HG03354 (cell line): ENCODE measurements at regions not wholly inside any gene's neighbourhood (a gene's known extent, or its start where the extent isn't known, plus 50 kb on each side); places are given as distances from the start of the nearest gene placed in this dataset.

Experiments
- ATAC-seq: cut with Tn5 transposase; IDR thresholded peaks from one replicate; pipeline ENCODE4 v1.9.1; 2021; ENCODE audit warnings: mild to moderate bottlenecking; ENCODE audit not compliant: unreplicated experiment, poor library complexity, severe bottlenecking

GRCh38 chr9:106704056-106704615 is 158.8 kb upstream of the ZNF462 start:
- no peak for ATAC-seq

- no peak for ATAC-seq
These were observed 155.7 kb upstream of the ZNF462 start for GRCh38 chr9:106707291-106707690.

GRCh38 chr9:106707738-106708474 is 155.1 kb upstream of the ZNF462 start:
- no peak for ATAC-seq

- no peak for ATAC-seq
These were observed 154.4 kb upstream of the ZNF462 start for GRCh38 chr9:106708475-106709146.

- no peak for ATAC-seq
These were observed 150.7 kb upstream of the ZNF462 start for GRCh38 chr9:106712279-106712678.

GRCh38 chr9:106713206-106713605 is 149.8 kb upstream of the ZNF462 start:
- no peak for ATAC-seq

- no peak for ATAC-seq
These were observed 146.1 kb upstream of the ZNF462 start for GRCh38 chr9:106716820-106717219.

- no peak for ATAC-seq
These were observed 145.3 kb upstream of the ZNF462 start for GRCh38 chr9:106717686-106718085.

- ATAC-seq = no peak
These were observed 144.0 kb upstream of the ZNF462 start for GRCh38 chr9:106718936-106719335.

- ATAC-seq = no peak
These were observed 140.8 kb upstream of the ZNF462 start for GRCh38 chr9:106722051-106722753.

GRCh38 chr9:106723926-106724325 is 139.0 kb upstream of the ZNF462 start:
- ATAC-seq = no peak

GRCh38 chr9:106724566-106724965 is 138.4 kb upstream of the ZNF462 start:
- no peak for ATAC-seq

GRCh38 chr9:106726070-106726815 is 136.7 kb upstream of the ZNF462 start:
- ATAC-seq = no peak

- ATAC-seq = no peak
These were observed 135.0 kb upstream of the ZNF462 start for GRCh38 chr9:106727969-106728368.

- no peak for ATAC-seq
These were observed 134.1 kb upstream of the ZNF462 start for GRCh38 chr9:106728860-106729259.

- ATAC-seq = no peak
These were observed 131.1 kb upstream of the ZNF462 start for GRCh38 chr9:106731910-106732309.

- ATAC-seq = no peak
These were observed 129.1 kb upstream of the ZNF462 start for GRCh38 chr9:106733828-106734380.

GRCh38 chr9:106737516-106737915 is 125.5 kb upstream of the ZNF462 start:
- no peak for ATAC-seq

GRCh38 chr9:106738109-106738508 is 124.9 kb upstream of the ZNF462 start:
- no peak for ATAC-seq

GRCh38 chr9:106745457-106745856 is 117.5 kb upstream of the ZNF462 start:
- ATAC-seq = no peak
